ENCODE measurements at regions not wholly inside any gene's neighbourhood (a gene's known extent, or its start where the extent isn't known, plus 50 kb on each side); places are given as distances from the start of the nearest gene placed in this dataset.

- TF ChIP-seq POLR2A (IDR thresholded peaks at IDR 0.05) (no peak), EP300 (IDR thresholded peaks at IDR 0.05) (no peak), CTCF (IDR thresholded peaks at IDR 0.05) (no peak), POLR2AphosphoS5 (IDR thresholded peaks at IDR 0.05) (no peak)
These were observed 534.2 kb downstream of the ZNF804A start for GRCh38 chr2:185132501-185133041.
